GM18505 (cell line): ENCODE measurements at regions not wholly inside any gene's neighbourhood (a gene's known extent, or its start where the extent isn't known, plus 50 kb on each side); places are given as distances from the start of the nearest gene placed in this dataset.

ENCODE experiments used
- ATAC-seq: cut with Tn5 transposase; IDR thresholded peaks from one replicate; pipeline ENCODE4 v1.9.1; 2021; ENCODE audit not compliant: unreplicated experiment
- POLR2A ChIP-seq: IDR thresholded peaks from 4 replicates; pipeline ENCODE4 v1.6.1; 2011; ENCODE audit warnings: borderline replicate concordance; ENCODE audit not compliant: insufficient read depth, insufficient read length; ENCODE audit errors: extremely low read depth

GRCh38 chr7:127530148-127530547 is 55.2 kb downstream of the GCC1 start:
- ATAC-seq, result no peak
- TF ChIP-seq POLR2A, result no peak

- no peak for TF ChIP-seq POLR2A
- ATAC-seq, result no peak
These were observed 57.8 kb downstream of the GCC1 start for GRCh38 chr7:127527561-127527960.

GRCh38 chr7:127525866-127526480 is 59.4 kb downstream of the GCC1 start:
- ATAC-seq, result no peak
- TF ChIP-seq POLR2A, result no peak

GRCh38 chr7:127516320-127516719 is 69.1 kb downstream of the GCC1 start:
- no peak for ATAC-seq
- TF ChIP-seq POLR2A, result no peak

GRCh38 chr7:127514499-127514898 is 70.9 kb downstream of the GCC1 start:
- no peak for TF ChIP-seq POLR2A

GRCh38 chr7:127513311-127513710 is 72.1 kb downstream of the GCC1 start:
- ATAC-seq, result no peak
- no peak for TF ChIP-seq POLR2A

More at GRCh38 chr7:127514499-127514898, 70.9 kb downstream of the GCC1 start:
- no peak for ATAC-seq

- TF ChIP-seq POLR2A, result no peak
- ATAC-seq, result no peak
These were observed 72.7 kb downstream of the GCC1 start for GRCh38 chr7:127512663-127513062.

- ATAC-seq, result no peak
- no peak for TF ChIP-seq POLR2A
These were observed 80.7 kb downstream of the GCC1 start for GRCh38 chr7:127504715-127505114.

GRCh38 chr7:127501817-127502216 is 83.6 kb downstream of the GCC1 start:
- no peak for TF ChIP-seq POLR2A
- ATAC-seq, result no peak

- no peak for ATAC-seq
- no peak for TF ChIP-seq POLR2A
These were observed 94.9 kb upstream of the ZNF800 start for GRCh38 chr7:127487381-127487780.

GRCh38 chr7:127486654-127487053 is 94.1 kb upstream of the ZNF800 start:
- no peak for ATAC-seq
- no peak for TF ChIP-seq POLR2A

GRCh38 chr7:127485482-127485881 is 93.0 kb upstream of the ZNF800 start:
- no peak for TF ChIP-seq POLR2A
- no peak for ATAC-seq

- TF ChIP-seq POLR2A, result no peak
- ATAC-seq, result no peak
These were observed 92.4 kb upstream of the ZNF800 start for GRCh38 chr7:127484954-127485353.

- no peak for ATAC-seq
- TF ChIP-seq POLR2A, result no peak
These were observed 86.0 kb upstream of the ZNF800 start for GRCh38 chr7:127478461-127478860.

GRCh38 chr7:127478024-127478355 is 85.5 kb upstream of the ZNF800 start:
- ATAC-seq, result no peak
- no peak for TF ChIP-seq POLR2A
